ENCODE measurements at regions not wholly inside any gene's neighbourhood (a gene's known extent, or its start where the extent isn't known, plus 50 kb on each side); places are given as distances from the start of the nearest gene placed in this dataset.

- intact Hi-C loops (cut with micrococcal nuclease) (no loop called here), dilution Hi-C loops (cut with MboI; ENCODE audit: extremely low pct_ligation_motif_present, low sequenced_read_pairs) (no loop called here)
- DNase-seq (ENCODE audit: low read depth, low spot score) (no peak), FAIRE-seq (no peak)
- no peak overlapping the region for H3K9ac ChIP-seq (replicated peaks; ENCODE audit: extremely low read depth, insufficient read depth, low read length)
- ChIA-PET CTCF (no interaction called here), POLR2A (no interaction called here)
- no peak overlapping the region for H3K27ac ChIP-seq (ENCODE audit: insufficient read depth, low read depth, low read length)
- no peaks in the 10 kb centered on the region for H3K27me3 ChIP-seq (ENCODE audit: control insufficient read depth in 2 of 2, insufficient read depth in 2 of 2, low read length in 2 of 2)
- no peaks in the 10 kb centered on the region for H4K20me1 ChIP-seq (replicated peaks; ENCODE audit: control insufficient read depth, extremely low read depth, insufficient read depth, low read length)
- H2AFZ ChIP-seq (ENCODE audit: low read depth, low read length) = no peak overlapping the region
- no peaks in the 10 kb centered on the region for H3K36me3 ChIP-seq (ENCODE audit: control insufficient read depth in 2 of 2, extremely low read depth in 1 of 2, insufficient read depth in 2 of 2, low read length in 2 of 2)
- H3K4me2 ChIP-seq (ENCODE audit: insufficient read depth, low read length) = no peak overlapping the region
- H3K79me2 ChIP-seq (ENCODE audit: control insufficient read depth, insufficient read depth, low read length) = no peaks in the 10 kb centered on the region
- H3K9me1 ChIP-seq (replicated peaks; ENCODE audit: control insufficient read depth, extremely low read depth, insufficient read depth, low read length) = no peaks in the 10 kb centered on the region
- peaks cover 3% of the 10 kb centered on the region for H3K9me3 ChIP-seq (replicated peaks; ENCODE audit: control insufficient read depth, insufficient read depth, low read length)
- no peaks in the 10 kb centered on the region for H3K4me1 ChIP-seq (ENCODE audit: control insufficient read depth, extremely low read depth, insufficient read depth, low read length)
- TF ChIP-seq FOS (IDR thresholded peaks at IDR 0.05; ENCODE audit: borderline replicate concordance, insufficient read depth, low read length) (no peak), CTCF (IDR thresholded peaks at IDR 0.05; ENCODE audit: extremely low read depth in 1 of 2, insufficient read depth in 1 of 2, low read depth in 1 of 2, low read length in 2 of 2) (no peak), EZH2 (IDR thresholded peaks at IDR 0.05; ENCODE audit: borderline replicate concordance, low read depth, low read length, severe bottlenecking) (no peak), JUN (IDR thresholded peaks at IDR 0.05; ENCODE audit: borderline replicate concordance, insufficient read depth, insufficient read length, low read depth) (no peak), POLR2A (IDR thresholded peaks at IDR 0.05; ENCODE audit: low read depth, low read length) (no peak), MAX (IDR thresholded peaks at IDR 0.05; ENCODE audit: insufficient read depth, insufficient read length) (no peak)
- no TSS peak for BruUV-seq (replicated peaks)
- H3K4me3 ChIP-seq (replicated peaks in 1 of 3; ENCODE audit: insufficient read depth in 1 of 3, low read depth in 1 of 3, low read length in 3 of 3) = no peak overlapping the region
Measured at GRCh38 chr6:67815623-67816022, 819.5 kb upstream of the ADGRB3 start.

- BruUV-seq (replicated peaks) = no TSS peak
- CTCF ChIA-PET = no interaction called here
- Histone ChIP-seq H3K9me1 (replicated peaks; ENCODE audit: control insufficient read depth, extremely low read depth, insufficient read depth, low read length) (no peaks in the 10 kb centered on the region), H4K20me1 (replicated peaks; ENCODE audit: control insufficient read depth, extremely low read depth, insufficient read depth, low read length) (no peaks in the 10 kb centered on the region), H3K9me3 (replicated peaks; ENCODE audit: control insufficient read depth, insufficient read depth, low read length) (peaks cover 3% of the 10 kb centered on the region), H3K27me3 (ENCODE audit: control insufficient read depth in 2 of 2, insufficient read depth in 2 of 2, low read length in 2 of 2) (no peaks in the 10 kb centered on the region), H3K9ac (replicated peaks; ENCODE audit: extremely low read depth, insufficient read depth, low read length) (no peak overlapping the region), H3K4me2 (ENCODE audit: insufficient read depth, low read length) (no peak overlapping the region), H3K36me3 (ENCODE audit: control insufficient read depth in 2 of 2, extremely low read depth in 1 of 2, insufficient read depth in 2 of 2, low read length in 2 of 2) (no peaks in the 10 kb centered on the region), H3K4me1 (ENCODE audit: control insufficient read depth, extremely low read depth, insufficient read depth, low read length) (no peaks in the 10 kb centered on the region), H3K27ac (ENCODE audit: insufficient read depth, low read depth, low read length) (no peak overlapping the region), H3K4me3 (replicated peaks in 1 of 3; ENCODE audit: insufficient read depth in 1 of 3, low read depth in 1 of 3, low read length in 3 of 3) (no peak overlapping the region), H2AFZ (ENCODE audit: low read depth, low read length) (no peak overlapping the region), H3K79me2 (ENCODE audit: control insufficient read depth, insufficient read depth, low read length) (no peaks in the 10 kb centered on the region)
- FAIRE-seq = no peak
- TF ChIP-seq GATA2 (IDR thresholded peaks at IDR 0.05; ENCODE audit: insufficient read depth, insufficient read length, low read depth, low read length) (no peak), CTCF (IDR thresholded peaks at IDR 0.05; ENCODE audit: extremely low read depth in 1 of 2, insufficient read depth in 1 of 2, low read depth in 1 of 2, low read length in 2 of 2) (no peak)
- intact Hi-C loops (cut with micrococcal nuclease) (no loop called here), dilution Hi-C loops (cut with MboI; ENCODE audit: extremely low pct_ligation_motif_present, low sequenced_read_pairs) (no loop called here)
- POLR2A ChIA-PET = no interaction called here
- no peak for DNase-seq (ENCODE audit: low read depth, low spot score)
Measured at GRCh38 chr6:67814262-67814661, 820.8 kb upstream of the ADGRB3 start.

Data from endothelial cell of umbilical vein (primary cell).